Lower leg skin (tissue), 4 donors: ENCODE measurements at regions not wholly inside any gene's neighbourhood (a gene's known extent, or its start where the extent isn't known, plus 50 kb on each side); places are given as distances from the start of the nearest gene placed in this dataset.

Experiments used
- DNase-seq, 2 donors: peaks; one replicate each; pipeline ENCODE4 v3.0.0-alpha.2; 2019; ENCODE audit warnings: low spot score in 2 of 2
- H3K4me3 ChIP-seq: fragments of 200-600 bp; sonication (generic); 2 replicates; pipeline ENCODE4 v1.5.1; 2017; ENCODE audit warnings: mild to moderate bottlenecking, low read depth; ENCODE audit not compliant: poor library complexity, severe bottlenecking
- CTCF ChIP-seq, 3 donors: fragments of 450-650 bp; IDR thresholded peaks; one replicate each; pipeline ENCODE4 v1.5.1; 2016; ENCODE audit warnings: antibody characterized with exemption in 3 of 3, mild to moderate bottlenecking in 3 of 3, moderate library complexity in 2 of 3
- POLR2A ChIP-seq, 2 donors: fragments of 450-650 bp; IDR thresholded peaks; one replicate each; pipeline ENCODE4 v1.6.1; 2016 to 2017; ENCODE audit warnings: antibody characterized with exemption in 2 of 2, mild to moderate bottlenecking in 1 of 2, moderate library complexity in 1 of 2
- WGBS, 2 donors: methylation state at CpG; one replicate each; pipeline ENCODE4 v1.1.5; 2018; 5-methylcytosine and 5-hydroxymethylcytosine counted together
- intact Hi-C: fragments of 100-400 bp; cut with DNase I; formaldehyde crosslinking; loops from one replicate; pipeline ENCODE4 v1.15.0; 2023; ENCODE audit warnings: low total_unique reads

- no peak for TF ChIP-seq POLR2A (IDR thresholded peaks at IDR 0.05)
- TF ChIP-seq CTCF (IDR thresholded peaks at IDR 0.05) = no peak
- DNase-seq = no peak
- no peak overlapping the region for H3K4me3 ChIP-seq
- intact Hi-C loops = no loop called here
Measured at GRCh38 chr7:54907981-54908380, 110.8 kb upstream of the EGFR start.

- 90 to 94% methylated on average over 2 of the region's 2 CpGs for WGBS, 2 donors
- DNase-seq = no peak
- no peak for TF ChIP-seq POLR2A (IDR thresholded peaks at IDR 0.05)
- no peak for TF ChIP-seq CTCF (IDR thresholded peaks at IDR 0.05)
- H3K4me3 ChIP-seq = no peak overlapping the region
- intact Hi-C loops = no loop called here
Measured at GRCh38 chr7:54908760-54909438, 109.9 kb upstream of the EGFR start.

DNA sequence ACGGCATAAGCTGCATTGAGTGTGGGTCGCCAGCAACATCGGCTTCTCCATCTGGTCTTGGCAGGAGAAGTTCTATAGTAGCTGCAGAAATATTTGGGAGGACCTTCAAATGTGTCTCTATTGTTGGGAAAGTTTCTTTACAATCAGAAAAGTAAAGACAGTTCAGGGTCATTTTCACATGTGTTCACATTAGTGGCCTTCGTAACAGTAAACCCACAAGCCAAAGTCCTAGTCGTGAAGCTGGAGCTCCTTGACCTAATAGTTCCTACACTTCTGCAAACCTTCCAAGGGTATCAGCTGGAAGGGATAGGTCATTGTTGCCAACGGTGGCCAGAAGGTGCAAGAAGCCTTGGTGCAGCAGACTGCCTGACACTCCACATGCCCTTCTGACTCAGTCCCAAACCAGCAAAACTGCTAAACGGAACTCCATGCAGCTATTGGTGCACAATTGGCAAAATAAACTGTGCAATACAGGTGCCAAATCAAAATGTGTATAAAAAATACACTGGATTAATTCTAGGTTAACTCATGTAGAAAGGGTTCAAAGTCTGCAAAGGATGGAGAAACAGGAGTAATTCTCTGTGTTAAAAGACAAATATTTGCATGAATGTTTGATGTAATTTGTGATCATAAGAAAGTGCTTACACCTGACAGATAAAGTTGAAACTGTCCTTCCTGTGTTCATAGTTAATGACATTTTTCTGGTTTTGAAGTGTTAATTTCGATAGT is 102.8 kb upstream of the EGFR start:
- no peak overlapping the region for H3K4me3 ChIP-seq
- TF ChIP-seq CTCF (IDR thresholded peaks at IDR 0.05) = no peak
- TF ChIP-seq POLR2A (IDR thresholded peaks at IDR 0.05) = no peak
- no peak for DNase-seq
- 91 to 92% methylated on average over 8 of the region's 8 CpGs for WGBS, 2 donors
- intact Hi-C loops = no loop called here

DNA sequence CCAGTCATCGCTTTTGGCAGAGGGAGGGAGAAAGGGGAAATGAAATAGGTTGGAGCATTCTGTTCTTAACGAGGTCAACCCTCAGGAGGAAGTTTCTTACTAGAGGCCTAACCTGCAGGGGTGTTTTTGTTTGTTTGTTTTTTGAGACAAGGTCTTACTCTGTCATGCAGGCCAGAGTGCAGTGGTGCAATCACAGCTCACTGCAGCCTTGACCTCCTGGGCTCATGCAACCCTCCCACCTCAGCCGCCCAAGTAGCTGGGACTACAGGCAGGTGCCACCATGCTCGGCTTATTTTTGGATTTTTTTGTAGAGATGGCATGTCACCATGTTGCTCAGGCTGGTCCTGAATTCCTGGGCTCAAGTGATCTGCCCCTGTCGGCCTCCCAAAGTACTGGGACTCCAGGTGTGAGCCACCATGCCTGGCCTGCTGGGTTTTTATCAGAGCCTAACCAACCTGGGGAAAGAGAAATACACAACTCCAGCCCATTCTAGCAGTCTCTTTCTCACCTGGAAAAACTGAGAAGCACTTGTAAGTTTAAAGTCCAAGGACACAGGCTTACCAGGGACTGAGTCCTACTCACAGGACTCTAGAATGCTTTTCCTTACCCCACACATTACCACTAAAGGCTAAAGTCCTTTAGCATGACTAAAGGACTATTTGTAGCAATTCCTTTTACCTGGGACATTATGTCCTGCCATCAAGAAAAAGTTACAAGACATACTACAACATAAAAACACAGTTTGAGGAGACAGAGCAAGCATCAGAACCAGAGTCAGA is 101.0 kb upstream of the EGFR start:
- intact Hi-C loops = no loop called here
- TF ChIP-seq CTCF (IDR thresholded peaks at IDR 0.05) (no peak), POLR2A (IDR thresholded peaks at IDR 0.05) (no peak)
- no peak overlapping the region for H3K4me3 ChIP-seq
- no peak for DNase-seq
- 87 to 88% methylated on average over 5 of the region's 5 CpGs for WGBS, 2 donors

GRCh38 chr7:54921116-54921515 is 97.7 kb upstream of the EGFR start:
- no peak for DNase-seq
- 67 to 69% methylated on average over 3 of the region's 3 CpGs for WGBS, 2 donors
- no peak overlapping the region for H3K4me3 ChIP-seq
- intact Hi-C loops = no loop called here
- TF ChIP-seq POLR2A (IDR thresholded peaks at IDR 0.05) (no peak), CTCF (IDR thresholded peaks at IDR 0.05) (no peak)
